Kidney (tissue), 13 donors: ENCODE measurements at regions not wholly inside any gene's neighbourhood (a gene's known extent, or its start where the extent isn't known, plus 50 kb on each side); places are given as distances from the start of the nearest gene placed in this dataset.
"Not testable (repeated sequence)": the region's sequence is repeated elsewhere in the genome, so short reads cannot be mapped to it uniquely, and the experiment has no call there.

Experiments
- DNase-seq, 5 donors: peaks; one replicate each; pipeline ENCODE4 v3.0.0-alpha.2; 2013 to 2020
- FAIRE-seq: peaks from 2 replicates; lab custom pipeline; 2012; peaks lifted over from hg19 to GRCh38; lab: Jason Lieb, UNC
- H3K27ac ChIP-seq, 2 donors: one replicate each; pipeline ENCODE4 v1.7.0; 2013; ENCODE audit warnings: low read depth in 2 of 2, low read length in 2 of 2, inconsistent platforms in 1 of 2
- H3K27me3 ChIP-seq: one replicate; pipeline ENCODE4 v1.7.1; 2013; ENCODE audit warnings: low read length, inconsistent platforms; ENCODE audit not compliant: control insufficient read depth, insufficient read depth
- H3K36me3 ChIP-seq, 3 donors: one replicate each; pipeline versions ENCODE4 v1.7.0 to v1.7.1; 2013; ENCODE audit warnings: low read length in 3 of 3, control low read depth in 1 of 3, inconsistent platforms in 1 of 3; ENCODE audit not compliant: insufficient read depth in 3 of 3, control insufficient read depth in 2 of 3
- H3K4me1 ChIP-seq, 3 donors: one replicate each; pipeline versions ENCODE4 v1.7.0 to v1.7.1; 2013; ENCODE audit warnings: low read length in 3 of 3, inconsistent platforms in 1 of 3, low read depth in 1 of 3; ENCODE audit not compliant: control insufficient read depth in 2 of 3, insufficient read depth in 2 of 3
- H3K4me3 ChIP-seq, 3 donors: one replicate each; pipeline versions ENCODE4 v1.7.0 to v1.8.1; 2013; ENCODE audit warnings: low read length in 3 of 3, control low read depth in 1 of 3, inconsistent platforms in 1 of 3
- H3K9ac ChIP-seq, 3 donors: one replicate each; pipeline versions ENCODE4 v1.7.0 to v1.7.1; 2013; ENCODE audit warnings: low read length in 3 of 3, control low read depth in 1 of 3, inconsistent platforms in 1 of 3
- H3K9me3 ChIP-seq, 3 donors: one replicate each; pipeline versions ENCODE4 v1.7.0 to v1.7.1; 2013; ENCODE audit warnings: low read length in 3 of 3, control low read depth in 1 of 3, inconsistent platforms in 1 of 3; ENCODE audit not compliant: control insufficient read depth in 2 of 3, insufficient read depth in 1 of 3
- CTCF ChIP-seq: IDR thresholded peaks from 3 replicates; pipeline ENCODE4 v1.5.1; 2012; ENCODE audit warnings: mild to moderate bottlenecking, moderate library complexity, borderline replicate concordance; ENCODE audit not compliant: insufficient read depth; ENCODE audit errors: extremely low read depth
- intact Hi-C: fragments of 100-400 bp; cut with DNase I; formaldehyde crosslinking; loops from one replicate; pipeline ENCODE4 v1.11.1; 2022
- donor health status: control.
- donor health status: control.
- donor health status: control.
- donor health status: control.
- donor health status: control.
- donor health status: DM: yes; HTN: yes; CAD: no.
- donor health status: Normal renal cell carcinoma (clear cell type).

GRCh38 chr5:79924936-79925893 lies 65.8 kb downstream of the MTX3 start:
- intact Hi-C loops: no loop called here
- Histone ChIP-seq H3K4me1 (no peaks in the 10 kb centered on the region), H3K9me3 (no peaks in the 10 kb centered on the region), H3K27me3 (no peaks in the 10 kb centered on the region), H3K27ac (no peak overlapping the region), H3K9ac (no peak overlapping the region), H3K4me3 (no peak overlapping the region), H3K36me3 (no peaks in the 10 kb centered on the region)
- DNase-seq (no peak), FAIRE-seq (no peak)
- TF ChIP-seq CTCF: no peak

GRCh38 chr5:79923431-79923830 lies 67.6 kb downstream of the MTX3 start:
- intact Hi-C loops: no loop called here
- H3K27me3 ChIP-seq: no peaks in the 10 kb centered on the region

GRCh38 chr5:79922626-79923025 lies 68.4 kb downstream of the MTX3 start:
- H3K27ac ChIP-seq: no peak overlapping the region
- no peak overlapping the region for H3K9ac ChIP-seq
- no peak for TF ChIP-seq CTCF
- intact Hi-C loops: no loop called here
- H3K4me3 ChIP-seq: no peak overlapping the region
- no peaks in the 10 kb centered on the region for H3K36me3 ChIP-seq
- DNase-seq: no peak
- H3K4me1 ChIP-seq: no peaks in the 10 kb centered on the region
- FAIRE-seq: no peak
- no peaks in the 10 kb centered on the region for H3K27me3 ChIP-seq
- H3K9me3 ChIP-seq: peaks cover 0 to 7% (median 0%) of the 10 kb centered on the region in 3 donors

More at GRCh38 chr5:79923431-79923830, 67.6 kb downstream of the MTX3 start:
- Histone ChIP-seq H3K4me3 (no peak overlapping the region), H3K9me3 (peaks cover 0 to 2% (median 0%) of the 10 kb centered on the region in 3 donors), H3K27ac (no peak overlapping the region), H3K4me1 (no peaks in the 10 kb centered on the region), H3K36me3 (no peaks in the 10 kb centered on the region), H3K9ac (no peak overlapping the region)
- FAIRE-seq (no peak), DNase-seq (no peak)
- TF ChIP-seq CTCF: no peak

- H3K36me3 ChIP-seq, H3K27me3 ChIP-seq, DNase-seq, H3K27ac ChIP-seq, intact Hi-C loops, H3K4me3 ChIP-seq, FAIRE-seq, H3K9me3 ChIP-seq, H3K9ac ChIP-seq, H3K4me1 ChIP-seq: not testable (repeated sequence)
Observed at GRCh38 chr5:79907452-79907851, 83.6 kb downstream of the MTX3 start.

- H3K27ac ChIP-seq, FAIRE-seq, H3K9ac ChIP-seq, intact Hi-C loops, DNase-seq, H3K4me1 ChIP-seq, H3K4me3 ChIP-seq, H3K27me3 ChIP-seq, H3K36me3 ChIP-seq, H3K9me3 ChIP-seq: not testable (repeated sequence)
Observed at GRCh38 chr5:79902571-79902970, 88.5 kb downstream of the MTX3 start.
